Uterus (tissue), 3 donors: ENCODE measurements at regions not wholly inside any gene's neighbourhood (a gene's known extent, or its start where the extent isn't known, plus 50 kb on each side); places are given as distances from the start of the nearest gene placed in this dataset.

Source experiments
- DNase-seq, 2 donors: peaks; one replicate each; pipeline ENCODE4 v3.0.0-alpha.2; 2019 to 2020
- H3K27ac ChIP-seq, 2 donors: fragments of 200-600 bp; sonication (generic); 1 replicate in 1 of 2; 2 replicates in 1 of 2; pipeline ENCODE4 v1.5.1; 2016 to 2018
- H3K27me3 ChIP-seq, 2 donors: fragments of 200-600 bp; sonication (generic); one replicate each; pipeline ENCODE4 v1.5.1; 2018 to 2019; ENCODE audit warnings: control low read depth in 1 of 2
- H3K36me3 ChIP-seq, 2 donors: fragments of 200-600 bp; sonication (generic); one replicate each; pipeline ENCODE4 v1.5.1; 2019; ENCODE audit warnings: control low read depth in 1 of 2
- H3K4me1 ChIP-seq, 2 donors: fragments of 200-600 bp; sonication (generic); one replicate each; pipeline ENCODE4 v1.5.1; 2018 to 2019; ENCODE audit warnings: control low read depth in 1 of 2
- H3K4me3 ChIP-seq, 2 donors: fragments of 200-600 bp; sonication (generic); 1 replicate in 1 of 2; 2 replicates in 1 of 2; pipeline ENCODE4 v1.5.1; 2018 to 2019; ENCODE audit warnings: mild to moderate bottlenecking in 1 of 2
- H3K9me3 ChIP-seq, 2 donors: fragments of 200-600 bp; sonication (generic); one replicate each; pipeline ENCODE4 v1.5.1; 2019; ENCODE audit warnings: control low read depth in 1 of 2
- CTCF ChIP-seq, 4 experiments: fragments of 200-600 bp in 2 of 4; fragments of 450-650 bp in 2 of 4; sonication (generic) in 2 of 4; IDR thresholded peaks; one replicate each; pipeline ENCODE4 v1.5.1; 2016 to 2019; ENCODE audit warnings: antibody characterized with exemption in 4 of 4, mild to moderate bottlenecking in 2 of 4, moderate library complexity in 1 of 4
- POLR2A ChIP-seq, 2 donors: fragments of 450-650 bp; IDR thresholded peaks; one replicate each; pipeline ENCODE4 v1.6.1; 2016; ENCODE audit warnings: antibody characterized with exemption in 2 of 2, mild to moderate bottlenecking in 1 of 2, moderate library complexity in 1 of 2
- intact Hi-C: fragments of 100-400 bp; cut with DNase I; formaldehyde crosslinking; loops from one replicate; pipeline ENCODE4 v1.15.1; 2023; ENCODE audit warnings: low total_unique reads
- donor health status: DM: yes; HTN: yes; CAD: no.

GRCh38 chr5:89268460-89268859 is 385.5 kb upstream of the MEF2C start:
- no peak overlapping the region for H3K27ac ChIP-seq
- intact Hi-C loops = no loop called here
- TF ChIP-seq CTCF (IDR thresholded peaks at IDR 0.05) = no peak
- no peak for TF ChIP-seq POLR2A (IDR thresholded peaks at IDR 0.05)
- no peak for DNase-seq
- no peaks in the 10 kb centered on the region for H3K27me3 ChIP-seq
- H3K36me3 ChIP-seq = no peaks in the 10 kb centered on the region
- H3K9me3 ChIP-seq = no peaks in the 10 kb centered on the region
- H3K4me3 ChIP-seq = no peak overlapping the region
- no peaks in the 10 kb centered on the region for H3K4me1 ChIP-seq

GRCh38 chr5:89267788-89268187 is 384.8 kb upstream of the MEF2C start:
- no peaks in the 10 kb centered on the region for H3K36me3 ChIP-seq
- no peak for TF ChIP-seq CTCF (IDR thresholded peaks at IDR 0.05)
- no peak for TF ChIP-seq POLR2A (IDR thresholded peaks at IDR 0.05)
- intact Hi-C loops = no loop called here
- H3K9me3 ChIP-seq = no peaks in the 10 kb centered on the region
- H3K27ac ChIP-seq = no peak overlapping the region
- no peak overlapping the region for H3K4me3 ChIP-seq
- no peaks in the 10 kb centered on the region for H3K4me1 ChIP-seq
- no peak for DNase-seq
- H3K27me3 ChIP-seq = no peaks in the 10 kb centered on the region

GRCh38 chr5:89265511-89266179 is 382.7 kb upstream of the MEF2C start:
- H3K9me3 ChIP-seq = no peaks in the 10 kb centered on the region
- TF ChIP-seq POLR2A (IDR thresholded peaks at IDR 0.05) (no peak), CTCF (IDR thresholded peaks at IDR 0.05) (no peak)
- no peak overlapping the region for H3K4me3 ChIP-seq
- no peaks in the 10 kb centered on the region for H3K4me1 ChIP-seq
- intact Hi-C loops = no loop called here
- no peak for DNase-seq
- H3K27me3 ChIP-seq = no peaks in the 10 kb centered on the region
- H3K36me3 ChIP-seq = no peaks in the 10 kb centered on the region
- H3K27ac ChIP-seq = no peak overlapping the region

- TF ChIP-seq POLR2A (IDR thresholded peaks at IDR 0.05) = no peak
- no peak for TF ChIP-seq CTCF (IDR thresholded peaks at IDR 0.05)
- no peaks in the 10 kb centered on the region for H3K9me3 ChIP-seq
- no peak overlapping the region for H3K27ac ChIP-seq
- H3K27me3 ChIP-seq = no peaks in the 10 kb centered on the region
- DNase-seq = no peak
- H3K36me3 ChIP-seq = no peaks in the 10 kb centered on the region
- intact Hi-C loops = no loop called here
- no peak overlapping the region for H3K4me3 ChIP-seq
- no peaks in the 10 kb centered on the region for H3K4me1 ChIP-seq
Measured at GRCh38 chr5:89263846-89264245, 380.9 kb upstream of the MEF2C start.

GRCh38 chr5:89262030-89262429 is 379.0 kb upstream of the MEF2C start:
- no peaks in the 10 kb centered on the region for H3K27me3 ChIP-seq
- intact Hi-C loops = no loop called here

More at GRCh38 chr5:89262030-89262429, 379.0 kb upstream of the MEF2C start:
- no peaks in the 10 kb centered on the region for H3K4me1 ChIP-seq
- no peak overlapping the region for H3K4me3 ChIP-seq
- no peaks in the 10 kb centered on the region for H3K36me3 ChIP-seq
- no peaks in the 10 kb centered on the region for H3K9me3 ChIP-seq
- no peak for TF ChIP-seq CTCF (IDR thresholded peaks at IDR 0.05)
- TF ChIP-seq POLR2A (IDR thresholded peaks at IDR 0.05) = no peak
- no peak for DNase-seq
- no peak overlapping the region for H3K27ac ChIP-seq
